ENCODE measurements at regions not wholly inside any gene's neighbourhood (a gene's known extent, or its start where the extent isn't known, plus 50 kb on each side); places are given as distances from the start of the nearest gene placed in this dataset.

DNA sequence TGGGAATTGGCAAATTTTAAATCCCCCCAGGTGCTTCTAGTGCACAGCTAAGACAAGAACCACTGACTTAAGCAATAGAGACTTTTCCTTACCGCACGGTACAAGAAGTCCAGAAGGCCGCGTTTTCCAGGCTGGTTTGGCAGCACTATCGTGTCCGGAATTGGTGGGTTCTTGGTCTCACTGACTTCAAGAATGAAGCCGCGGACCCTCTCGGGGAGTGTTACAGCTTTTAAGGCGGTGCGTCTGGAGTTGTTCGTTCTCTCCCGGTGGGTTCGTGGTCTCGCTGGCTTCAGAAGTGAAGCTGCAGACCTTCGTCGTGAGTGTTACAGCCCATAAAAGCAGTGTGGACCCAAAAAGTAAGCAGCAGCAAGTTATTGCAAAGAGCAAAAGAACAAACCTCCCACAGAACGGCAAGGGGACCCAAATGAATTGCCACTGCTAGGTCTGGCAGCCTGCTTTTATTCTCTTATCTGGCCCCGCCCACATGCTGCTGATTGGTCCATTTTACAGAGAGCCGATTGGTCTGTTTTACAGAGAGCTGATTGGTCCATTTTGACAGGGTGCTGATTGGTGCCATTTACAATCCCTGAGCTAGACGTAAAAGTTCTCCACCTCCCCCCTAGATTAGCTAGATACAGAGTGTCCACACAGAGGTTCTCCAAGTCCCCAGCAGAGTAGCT, 264.5 kb downstream of the PREX1 start:
- Histone ChIP-seq H3K36me3 (no peaks in the 10 kb centered on the region), H3K9me3 (no peaks in the 10 kb centered on the region), H3K4me3 (ENCODE audit: low read depth in 1 of 2, low read length in 1 of 2) (no peak overlapping the region)

DNA sequence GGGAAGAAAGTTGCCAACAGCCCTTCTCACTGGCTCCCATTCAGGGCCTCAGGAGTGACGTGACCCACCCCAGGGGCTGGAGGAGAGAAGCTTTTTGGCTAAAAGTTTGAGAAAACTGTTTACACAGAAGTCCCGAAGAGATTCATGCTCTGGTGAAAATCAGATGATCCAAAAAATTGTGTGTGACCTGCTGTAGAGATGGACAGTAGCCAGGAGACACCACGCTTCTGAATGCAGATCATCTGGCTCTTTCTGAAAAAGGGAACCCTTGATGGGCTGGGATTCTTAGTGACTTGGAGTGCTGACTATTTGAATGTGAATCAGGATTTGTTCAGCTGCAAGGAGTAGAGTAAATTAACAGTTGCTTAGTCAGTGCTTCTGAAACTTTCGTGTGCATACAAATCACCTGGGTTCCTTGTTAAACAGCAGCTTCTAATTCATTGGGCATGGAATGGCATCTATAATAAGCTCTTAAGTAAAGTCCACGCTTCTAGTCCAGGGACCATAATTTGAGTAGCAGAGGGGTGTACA, 265.1 kb downstream of the PREX1 start:
- peaks cover 9% of the 10 kb centered on the region for H3K27me3 ChIP-seq
- TF ChIP-seq, protein P1, sequence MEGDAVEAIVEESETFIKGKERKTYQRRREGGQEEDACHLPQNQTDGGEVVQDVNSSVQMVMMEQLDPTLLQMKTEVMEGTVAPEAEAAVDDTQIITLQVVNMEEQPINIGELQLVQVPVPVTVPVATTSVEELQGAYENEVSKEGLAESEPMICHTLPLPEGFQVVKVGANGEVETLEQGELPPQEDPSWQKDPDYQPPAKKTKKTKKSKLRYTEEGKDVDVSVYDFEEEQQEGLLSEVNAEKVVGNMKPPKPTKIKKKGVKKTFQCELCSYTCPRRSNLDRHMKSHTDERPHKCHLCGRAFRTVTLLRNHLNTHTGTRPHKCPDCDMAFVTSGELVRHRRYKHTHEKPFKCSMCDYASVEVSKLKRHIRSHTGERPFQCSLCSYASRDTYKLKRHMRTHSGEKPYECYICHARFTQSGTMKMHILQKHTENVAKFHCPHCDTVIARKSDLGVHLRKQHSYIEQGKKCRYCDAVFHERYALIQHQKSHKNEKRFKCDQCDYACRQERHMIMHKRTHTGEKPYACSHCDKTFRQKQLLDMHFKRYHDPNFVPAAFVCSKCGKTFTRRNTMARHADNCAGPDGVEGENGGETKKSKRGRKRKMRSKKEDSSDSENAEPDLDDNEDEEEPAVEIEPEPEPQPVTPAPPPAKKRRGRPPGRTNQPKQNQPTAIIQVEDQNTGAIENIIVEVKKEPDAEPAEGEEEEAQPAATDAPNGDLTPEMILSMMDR (IDR thresholded peaks at IDR 0.05) = no peak
- no peak overlapping the region for H3K27ac ChIP-seq
- H3K36me3 ChIP-seq = no peaks in the 10 kb centered on the region
- H3K9me3 ChIP-seq = no peaks in the 10 kb centered on the region
- no peak overlapping the region for H3K4me3 ChIP-seq (ENCODE audit: low read depth in 1 of 2, low read length in 1 of 2)
- H3K4me1 ChIP-seq (ENCODE audit: control insufficient read depth in 1 of 2, insufficient read depth in 1 of 2, low read depth in 1 of 2, low read length in 1 of 2) = no peaks in the 10 kb centered on the region

More for the DNA sequence above, 264.5 kb downstream of the PREX1 start:
- Histone ChIP-seq H3K4me1 (ENCODE audit: control insufficient read depth in 1 of 2, insufficient read depth in 1 of 2, low read depth in 1 of 2, low read length in 1 of 2) (no peaks in the 10 kb centered on the region), H3K27me3 (peaks cover 9% of the 10 kb centered on the region), H3K27ac (no peak overlapping the region)
- TF ChIP-seq, protein P1 (IDR thresholded peaks at IDR 0.05) = no peak

DNA sequence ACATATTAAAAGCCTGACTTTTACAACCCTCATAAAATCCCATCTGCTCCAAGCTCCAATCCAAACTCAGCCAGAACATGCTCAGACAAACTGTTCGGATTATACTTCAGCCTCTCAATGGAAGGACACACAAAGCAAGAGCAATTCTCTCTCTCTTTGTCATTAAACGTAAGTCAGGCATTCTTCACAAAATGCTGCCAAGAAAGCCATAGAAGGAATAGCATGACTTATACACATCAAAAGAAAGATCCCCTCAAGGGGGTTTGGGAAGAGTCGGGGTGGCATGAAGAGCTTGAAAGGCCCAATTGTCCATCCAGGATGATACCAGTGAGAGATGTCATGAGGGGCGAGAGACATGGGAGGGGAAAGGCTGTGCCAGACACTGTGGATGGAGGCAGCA, 268.9 kb downstream of the PREX1 start:
- no peaks in the 10 kb centered on the region for H3K9me3 ChIP-seq
- H3K27ac ChIP-seq = no peak overlapping the region
- no peaks in the 10 kb centered on the region for H3K36me3 ChIP-seq
- H3K27me3 ChIP-seq = peaks cover 16% of the 10 kb centered on the region
- no peaks in the 10 kb centered on the region for H3K4me1 ChIP-seq (ENCODE audit: control insufficient read depth in 1 of 2, insufficient read depth in 1 of 2, low read depth in 1 of 2, low read length in 1 of 2)
- TF ChIP-seq, protein P1 (IDR thresholded peaks at IDR 0.05) = no peak
- no peak overlapping the region for H3K4me3 ChIP-seq (ENCODE audit: low read depth in 1 of 2, low read length in 1 of 2)

DNA sequence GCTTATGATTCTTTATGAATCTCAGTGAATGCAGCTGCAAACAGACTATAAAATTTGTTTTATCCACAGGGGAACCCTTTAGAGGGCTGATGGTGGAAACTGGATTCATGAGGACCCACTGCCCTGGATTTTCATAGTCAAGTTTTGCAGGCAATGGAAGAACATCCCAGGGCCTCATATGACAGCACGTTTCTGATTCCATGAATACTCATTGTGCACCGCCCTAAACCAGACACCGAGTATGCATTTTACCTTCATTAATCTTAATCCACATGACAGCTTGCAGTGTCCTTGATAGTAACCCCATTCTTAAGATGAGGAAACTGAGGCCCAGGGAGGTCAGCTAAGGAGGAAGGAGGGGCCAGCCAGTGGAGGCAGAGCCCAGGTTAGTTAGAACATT, 270.4 kb downstream of the PREX1 start:
- H3K27ac ChIP-seq = no peak overlapping the region
- no peaks in the 10 kb centered on the region for H3K9me3 ChIP-seq
- TF ChIP-seq, protein P1 (IDR thresholded peaks at IDR 0.05) = no peak
- no peaks in the 10 kb centered on the region for H3K36me3 ChIP-seq
- no peak overlapping the region for H3K4me3 ChIP-seq (ENCODE audit: low read depth in 1 of 2, low read length in 1 of 2)
- peaks cover 16% of the 10 kb centered on the region for H3K27me3 ChIP-seq
- H3K4me1 ChIP-seq (ENCODE audit: control insufficient read depth in 1 of 2, insufficient read depth in 1 of 2, low read depth in 1 of 2, low read length in 1 of 2) = no peaks in the 10 kb centered on the region

DNA sequence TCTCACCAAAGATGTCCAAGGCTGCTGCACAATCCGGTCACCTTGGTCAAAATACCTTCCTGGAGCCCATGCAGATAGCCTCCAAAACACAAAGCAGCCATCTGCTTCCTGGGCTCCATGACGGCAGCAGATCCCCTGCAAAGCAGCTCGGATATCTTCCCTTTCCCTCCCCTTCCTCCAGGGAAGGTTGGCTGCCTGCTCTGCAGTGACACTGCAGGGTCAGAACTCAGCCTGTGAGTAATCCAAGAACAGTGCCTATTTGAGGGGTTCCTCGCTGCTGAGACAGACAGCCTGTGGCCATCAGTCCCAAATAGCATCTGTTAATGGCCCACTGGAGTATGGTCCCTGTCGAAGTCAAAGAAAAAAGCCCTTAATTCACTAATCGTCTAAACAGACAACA, 270.8 kb downstream of the PREX1 start:
- Histone ChIP-seq H3K36me3 (no peaks in the 10 kb centered on the region), H3K4me3 (ENCODE audit: low read depth in 1 of 2, low read length in 1 of 2) (no peak overlapping the region), H3K27ac (no peak overlapping the region), H3K27me3 (peaks cover 16% of the 10 kb centered on the region), H3K9me3 (no peaks in the 10 kb centered on the region), H3K4me1 (ENCODE audit: control insufficient read depth in 1 of 2, insufficient read depth in 1 of 2, low read depth in 1 of 2, low read length in 1 of 2) (no peaks in the 10 kb centered on the region)
- TF ChIP-seq, protein P1 (IDR thresholded peaks at IDR 0.05) = no peak
